K562 (cell line): ENCODE measurements at regions not wholly inside any gene's neighbourhood (a gene's known extent, or its start where the extent isn't known, plus 50 kb on each side); places are given as distances from the start of the nearest gene placed in this dataset.

Source experiments
- ATAC-seq: fragments of 200-7000 bp; cut with Tn5 transposase; 3 replicates; pipeline ENCODE4 v1.9.1; 2020; ENCODE audit warnings: moderate library complexity
- BruUV-seq: library from RNA; stranded (reverse); fragments of 400-500 nt; replicated peaks from 2 replicates; lab custom pipeline; 2021; lab: Mats Ljungman, UMichigan
- CTCF ChIA-PET: fragments of 300-600 bp; formaldehyde crosslinking; extraction: SDS; loops from one replicate; lab custom pipeline; 2021; ENCODE audit warnings: low intra/inter-chr PET ratio; lab: Yijun Ruan, JAX
- POLR2A ChIA-PET: fragments of 300-600, 350-650 bp; sonication (Branson Sonifier 250); formaldehyde crosslinking; extraction: SDS; loops from one replicate; lab custom pipeline; 2021; ENCODE audit warnings: antibody characterized with exemption, inconsistent platforms; lab: Yijun Ruan, JAX
- DNase-seq, 4 experiments: peaks; one replicate each; pipeline versions ENCODE4 v3.0.0 to v3.0.0-alpha.2; 2011 to 2018; ENCODE audit warnings: low spot score in 3 of 4, mixed read lengths in 3 of 4; ENCODE audit errors: extremely low read depth in 1 of 4
- FAIRE-seq: peaks from 2 replicates; lab custom pipeline; 2011; peaks lifted over from hg19 to GRCh38; lab: Jason Lieb, UNC
- H2AFZ ChIP-seq: 2 replicates; pipeline ENCODE4 v1.6.0; 2011; ENCODE audit warnings: low read depth, low read length, control low read depth, inconsistent platforms
- H3K27ac ChIP-seq: fragments of 200-600 bp; 3 replicates; pipeline ENCODE4 v1.8.0; 2011; ENCODE audit warnings: low read depth, mild to moderate bottlenecking, control low read depth, inconsistent platforms, low read length, moderate library complexity, mixed read lengths; ENCODE audit errors: extremely low read depth
- H3K27me3 ChIP-seq, 2 experiments: fragments of 300-600 bp in 1 of 2; 2 replicates in 1 of 2; 3 replicates in 1 of 2; pipeline versions ENCODE4 v1.6.0 to v1.8.0; 2011; ENCODE audit warnings: inconsistent platforms in 2 of 2, low read length in 2 of 2, mild to moderate bottlenecking in 1 of 2, mixed read lengths in 1 of 2, moderate library complexity in 1 of 2; ENCODE audit not compliant: control insufficient read depth in 2 of 2, insufficient read depth in 2 of 2
- H3K36me3 ChIP-seq: fragments of 300-600 bp; 3 replicates; pipeline ENCODE4 v1.8.0; 2011; ENCODE audit warnings: mild to moderate bottlenecking, low read length, inconsistent platforms; ENCODE audit not compliant: control insufficient read depth, insufficient read depth
- H3K4me1 ChIP-seq, 2 experiments: fragments of 200-600 bp in 1 of 2; replicated peaks in 1 of 2; 2 replicates in 1 of 2; 3 replicates in 1 of 2; pipeline versions ENCODE4 v1.5.1 to v1.8.0; 2011; ENCODE audit warnings: inconsistent platforms in 2 of 2, low read length in 2 of 2, mild to moderate bottlenecking in 1 of 2, mixed read lengths in 1 of 2, moderate library complexity in 1 of 2; ENCODE audit not compliant: control insufficient read depth in 2 of 2, insufficient read depth in 2 of 2
- H3K4me2 ChIP-seq: 2 replicates; pipeline ENCODE4 v1.6.1; 2011; ENCODE audit warnings: low read length, control low read depth, inconsistent platforms, mixed read lengths; ENCODE audit not compliant: insufficient read depth
- H3K4me3 ChIP-seq: fragments of 200-600 bp; sonication (generic), shearing (Covaris generic); 2 replicates; pipeline ENCODE4 v1.5.1; 2016; ENCODE audit warnings: control low read depth, inconsistent platforms
- H3K79me2 ChIP-seq: fragments of 200-600 bp; 3 replicates; pipeline ENCODE4 v1.8.0; 2011; ENCODE audit warnings: low read length, inconsistent platforms; ENCODE audit not compliant: control insufficient read depth, insufficient read depth
- H3K9ac ChIP-seq, 2 experiments: 2 replicates each; pipeline versions ENCODE4 v1.6.0 to v1.6.1; 2011; ENCODE audit warnings: low read depth in 2 of 2, low read length in 2 of 2, control low read depth in 1 of 2, inconsistent platforms in 1 of 2, mild to moderate bottlenecking in 1 of 2, mixed read lengths in 1 of 2; ENCODE audit not compliant: insufficient read depth in 1 of 2
- H3K9me1 ChIP-seq: one replicate; pipeline ENCODE4 v1.6.0; 2011; ENCODE audit warnings: inconsistent platforms, mild to moderate bottlenecking, low read length, moderate library complexity; ENCODE audit not compliant: control insufficient read depth, insufficient read depth
- H3K9me3 ChIP-seq: replicated peaks from 2 replicates; pipeline ENCODE4 v1.5.1; 2011; ENCODE audit warnings: low read depth, low read length, inconsistent platforms; ENCODE audit not compliant: control insufficient read depth, insufficient read depth
- H4K20me1 ChIP-seq: replicated peaks from 2 replicates; pipeline ENCODE4 v1.6.1; 2011; ENCODE audit warnings: low read length, inconsistent platforms, mixed read lengths; ENCODE audit not compliant: control insufficient read depth, insufficient read depth
- ARHGAP35 ChIP-seq: fragments of 450-650 bp; IDR thresholded peaks from 2 replicates; pipeline ENCODE4 v1.6.1; 2018; ENCODE audit not compliant: partially characterized antibody
- BRD9 ChIP-seq: fragments of 450-650 bp; IDR thresholded peaks from 2 replicates; pipeline ENCODE4 v1.6.1; 2018; ENCODE audit warnings: low read depth; ENCODE audit not compliant: partially characterized antibody
- ELF4 ChIP-seq: fragments of 450-650 bp; formaldehyde crosslinking; IDR thresholded peaks from 2 replicates; pipeline ENCODE4 v1.4.0; 2022; ENCODE audit warnings: missing genetic modification characterization
- GMEB1 ChIP-seq: fragments of 250-450 bp; sonication (Bioruptor Pico); IDR thresholded peaks from 2 replicates; pipeline ENCODE4 v1.4.0; 2020; ENCODE audit warnings: mild to moderate bottlenecking
- MAFF ChIP-seq: IDR thresholded peaks from 2 replicates; pipeline ENCODE4 v1.6.1; 2012; ENCODE audit warnings: low read length, improper control_type of control experiment
- MCM7 ChIP-seq, 2 experiments: fragments of 450-650 bp; IDR thresholded peaks; 2 replicates each; pipeline ENCODE4 v1.6.1; 2016 to 2018
- MTA1 ChIP-seq: fragments of 450-650 bp; IDR thresholded peaks from 2 replicates; pipeline ENCODE4 v1.6.1; 2017; ENCODE audit warnings: borderline replicate concordance
- NCOA4 ChIP-seq: fragments of 450-650 bp; IDR thresholded peaks from 2 replicates; pipeline ENCODE4 v1.6.1; 2018; ENCODE audit warnings: mild to moderate bottlenecking; ENCODE audit not compliant: partially characterized antibody
- PHB2 ChIP-seq: fragments of 450-650 bp; IDR thresholded peaks from 2 replicates; pipeline ENCODE4 v1.6.1; 2017; ENCODE audit warnings: low read depth
- POLR2B ChIP-seq: fragments of 450-650 bp; IDR thresholded peaks from 2 replicates; pipeline ENCODE4 v1.6.1; 2018; ENCODE audit warnings: low read depth; ENCODE audit not compliant: partially characterized antibody
- PRPF4 ChIP-seq: fragments of 200-400 bp; formaldehyde crosslinking; IDR thresholded peaks from one replicate; pipeline ENCODE4 v1.6.1; 2017; ENCODE audit warnings: low read length, low read depth, mild to moderate bottlenecking; ENCODE audit not compliant: insufficient read depth, poor library complexity, severe bottlenecking
- RB1 ChIP-seq: fragments of 450-650 bp; IDR thresholded peaks from 2 replicates; pipeline ENCODE4 v1.6.1; 2017; ENCODE audit warnings: low read depth, mild to moderate bottlenecking
- RFX7 ChIP-seq: fragments of 250-450 bp; sonication (Bioruptor Pico); IDR thresholded peaks from 2 replicates; pipeline ENCODE4 v1.5.1; 2021; ENCODE audit warnings: mild to moderate bottlenecking
- TRIM28 ChIP-seq: fragments of 450-650 bp; IDR thresholded peaks from 2 replicates; pipeline ENCODE4 v1.6.1; 2017
- TSHZ1 ChIP-seq: fragments of 250-450 bp; sonication (Bioruptor Pico); IDR thresholded peaks from 2 replicates; pipeline ENCODE4 v1.4.0; 2020; ENCODE audit warnings: mild to moderate bottlenecking, moderate library complexity
- WHSC1 ChIP-seq: IDR thresholded peaks from one replicate; pipeline ENCODE4 v1.6.1; 2012; ENCODE audit warnings: low read length, control low read depth, inconsistent platforms
- ZFPM2 ChIP-seq: fragments of 250-450 bp; sonication (Bioruptor Pico); IDR thresholded peaks from 2 replicates; pipeline ENCODE4 v1.5.1; 2022; ENCODE audit warnings: mild to moderate bottlenecking
- ZNF280A ChIP-seq: fragments of 450-650 bp; IDR thresholded peaks from 2 replicates; pipeline ENCODE4 v1.6.1; 2018; ENCODE audit warnings: mild to moderate bottlenecking, low read depth; ENCODE audit not compliant: partially characterized antibody
- ZNF282 ChIP-seq: sonication (generic); formaldehyde crosslinking; IDR thresholded peaks from 2 replicates; pipeline ENCODE4 v1.8.1; 2023; ENCODE audit warnings: missing genetic modification reagents
- ZNF408 ChIP-seq: fragments of 250-450 bp; sonication (Bioruptor Pico); IDR thresholded peaks from 2 replicates; pipeline ENCODE4 v1.4.0; 2020; ENCODE audit warnings: low read depth, mild to moderate bottlenecking, moderate library complexity
- WGBS: fragments of 100-300 bp; shearing (Covaris generic); methylation state at CpG from one replicate; pipeline ENCODE4 v1.1.6; 2016; ENCODE audit warnings: low coverage, mixed read lengths; ENCODE audit not compliant: insufficient coverage; ENCODE audit errors: missing lambda C conversion rate; 5-methylcytosine and 5-hydroxymethylcytosine counted together
- in situ Hi-C: fragments of 300-500 bp; cut with MboI; formaldehyde crosslinking; loops from 4 replicates; pipeline ENCODE4 v1.15.0; 2018; ENCODE audit warnings: inconsistent platforms, mixed read lengths
- intact Hi-C: fragments of 100-400 bp; cut with micrococcal nuclease; formaldehyde crosslinking; loops from 2 replicates; pipeline ENCODE4 v1.14.2; 2022

GRCh38 chr6:1242021-1242420, 69.9 kb upstream of the FOXQ1 start:
- in situ Hi-C loops (no loop called here), intact Hi-C loops (no loop called here)
- H3K79me2 ChIP-seq, result no peaks in the 10 kb centered on the region
- POLR2A ChIA-PET, result no interaction called here
- H3K27ac ChIP-seq, result no peak overlapping the region
- WGBS, result 0% methylated on average over 4 of the region's 4 CpGs
- no peak overlapping the region for H3K4me2 ChIP-seq
- no TSS peak for BruUV-seq
- ATAC-seq, result no peak
- no peaks in the 10 kb centered on the region for H3K4me1 ChIP-seq
- H3K27me3 ChIP-seq, result peaks cover 11 to 39% of the 10 kb centered on the region in 2 experiments
- TF ChIP-seq BRD9 (no peak), NCOA4 (no peak), ZFPM2 (CRISPR knock-in tag) (no peak), ZNF408 (CRISPR knock-in tag) (no peak), RB1 (no peak), RFX7 (CRISPR knock-in tag) (no peak), PRPF4 (no peak), MCM7 (IDR thresholded peaks at IDR 0.05) (no peak), POLR2B (no peak), ARHGAP35 (no peak), PHB2 (no peak), TSHZ1 (CRISPR knock-in tag) (no peak), GMEB1 (CRISPR knock-in tag) (no peak), MTA1 (no peak), ZNF282 (CRISPR knock-in tag) (no peak), WHSC1 (no peak), ELF4 (CRISPR knock-in tag) (no peak), MAFF (no peak), TRIM28 (no peak), ZNF280A (no peak)
- FAIRE-seq, result no peak
- no peak overlapping the region for H3K9ac ChIP-seq
- no peaks in the 10 kb centered on the region for H3K9me1 ChIP-seq
- CTCF ChIA-PET, result no interaction called here
- no peak overlapping the region for H2AFZ ChIP-seq
- H3K36me3 ChIP-seq, result no peaks in the 10 kb centered on the region
- H4K20me1 ChIP-seq, result 0 out of 2 replicates have a peak, but pooled peaks cover 3% of the 10 kb centered on the region
- DNase-seq, result no peak
- H3K9me3 ChIP-seq, result no peaks in the 10 kb centered on the region
- H3K4me3 ChIP-seq, result no peak overlapping the region
